Trophoblast cell (in vitro differentiated cells and primary cell): ENCODE measurements at regions not wholly inside any gene's neighbourhood (a gene's known extent, or its start where the extent isn't known, plus 50 kb on each side); places are given as distances from the start of the nearest gene placed in this dataset.

ENCODE experiments used
- DNase-seq, 2 donors: peaks; one replicate each; pipeline ENCODE4 v3.0.0-alpha.2; 2016
- H2AFZ ChIP-seq: 2 replicates; pipeline ENCODE4 v1.6.1; 2013; ENCODE audit warnings: low read length, moderate library complexity, mild to moderate bottlenecking; ENCODE audit not compliant: insufficient read depth, poor library complexity
- H2AK5ac ChIP-seq: 2 replicates; pipeline ENCODE4 v1.6.1; 2013; ENCODE audit warnings: mild to moderate bottlenecking, low read length
- H2BK120ac ChIP-seq: 2 replicates; pipeline ENCODE4 v1.6.1; 2013; ENCODE audit warnings: low read length, mild to moderate bottlenecking, moderate library complexity; ENCODE audit not compliant: insufficient read depth, poor library complexity
- H2BK12ac ChIP-seq: 2 replicates; pipeline ENCODE4 v1.6.1; 2013; ENCODE audit warnings: mild to moderate bottlenecking, low read length, moderate library complexity
- H2BK5ac ChIP-seq: 2 replicates; pipeline ENCODE4 v1.6.1; 2013; ENCODE audit warnings: low read length, low read depth, moderate library complexity, mild to moderate bottlenecking; ENCODE audit not compliant: poor library complexity
- H3K14ac ChIP-seq: 2 replicates; pipeline ENCODE4 v1.6.1; 2013; ENCODE audit warnings: mild to moderate bottlenecking, low read length
- H3K18ac ChIP-seq: 2 replicates; pipeline ENCODE4 v1.6.1; 2013; ENCODE audit warnings: mild to moderate bottlenecking, low read length
- H3K23ac ChIP-seq: 2 replicates; pipeline ENCODE4 v1.6.1; 2013; ENCODE audit warnings: low read length
- H3K27ac ChIP-seq: 2 replicates; pipeline ENCODE4 v1.5.1; 2013; ENCODE audit warnings: low read depth, mild to moderate bottlenecking, inconsistent platforms, low read length, moderate library complexity
- H3K27me3 ChIP-seq: 2 replicates; pipeline ENCODE4 v1.6.1; 2013; ENCODE audit warnings: inconsistent platforms, mild to moderate bottlenecking, low read length, moderate library complexity; ENCODE audit not compliant: insufficient read depth
- H3K36me3 ChIP-seq, 2 experiments: 1 replicate in 1 of 2; 2 replicates in 1 of 2; pipeline ENCODE4 v1.6.1; 2013; ENCODE audit warnings: low read length in 2 of 2, mild to moderate bottlenecking in 2 of 2, moderate library complexity in 1 of 2; ENCODE audit not compliant: insufficient read depth in 2 of 2, control insufficient read depth in 1 of 2
- H3K4ac ChIP-seq: 2 replicates; pipeline ENCODE4 v1.6.1; 2013; ENCODE audit warnings: low read depth, mild to moderate bottlenecking, low read length, moderate library complexity
- H3K4me1 ChIP-seq, 2 experiments: 1 replicate in 1 of 2; 2 replicates in 1 of 2; pipeline ENCODE4 v1.6.1; 2013; ENCODE audit warnings: low read length in 2 of 2, mild to moderate bottlenecking in 2 of 2, moderate library complexity in 1 of 2; ENCODE audit not compliant: insufficient read depth in 2 of 2, control insufficient read depth in 1 of 2
- H3K4me2 ChIP-seq: 2 replicates; pipeline ENCODE4 v1.6.1; 2013; ENCODE audit warnings: inconsistent platforms, mild to moderate bottlenecking, low read length, moderate library complexity
- H3K4me3 ChIP-seq: 2 replicates; pipeline ENCODE4 v1.5.1; 2013; ENCODE audit warnings: mild to moderate bottlenecking, low read depth, low read length, inconsistent platforms
- H3K79me1 ChIP-seq: one replicate; pipeline ENCODE4 v1.6.1; 2013; ENCODE audit warnings: low read length
- H3K79me2 ChIP-seq: 2 replicates; pipeline ENCODE4 v1.6.1; 2013; ENCODE audit warnings: low read length, mild to moderate bottlenecking; ENCODE audit not compliant: control insufficient read depth, insufficient read depth, poor library complexity
- H3K9ac ChIP-seq: 2 replicates; pipeline ENCODE4 v1.6.1; 2013; ENCODE audit warnings: mild to moderate bottlenecking, low read length
- H3K9me3 ChIP-seq: 2 replicates; pipeline ENCODE4 v1.6.1; 2013; ENCODE audit warnings: low read depth, mild to moderate bottlenecking, control low read depth, inconsistent platforms, low read length; ENCODE audit not compliant: insufficient read depth
- H4K12ac ChIP-seq: 2 replicates; pipeline ENCODE4 v1.6.1; 2013; ENCODE audit warnings: low read depth, mild to moderate bottlenecking, low read length, moderate library complexity
- H4K8ac ChIP-seq: 2 replicates; pipeline ENCODE4 v1.6.1; 2013; ENCODE audit warnings: low read depth, mild to moderate bottlenecking, low read length, moderate library complexity
- H4K91ac ChIP-seq: one replicate; pipeline ENCODE4 v1.6.1; 2013; ENCODE audit warnings: low read depth, mild to moderate bottlenecking, low read length, moderate library complexity
- WGBS: extraction: QIAGEN DNeasy Blood & Tissue Kit; methylation state at CpG from one replicate; pipeline ENCODE4 v1.1.7; 2013; ENCODE audit warnings: missing lambda C conversion rate; ENCODE audit not compliant: insufficient read length, insufficient coverage; ENCODE audit errors: extremely low coverage; 5-methylcytosine and 5-hydroxymethylcytosine counted together

GRCh38 chr3:87359025-87359424, 82.6 kb upstream of the POU1F1 start:
- H4K8ac ChIP-seq = no peak overlapping the region
- H2AFZ ChIP-seq = no peak overlapping the region
- no peak overlapping the region for H2BK120ac ChIP-seq
- no peaks in the 10 kb centered on the region for H3K36me3 ChIP-seq
- H4K12ac ChIP-seq = no peak overlapping the region
- no peak overlapping the region for H2BK12ac ChIP-seq
- H3K27ac ChIP-seq = no peak overlapping the region
- H3K79me2 ChIP-seq = no peaks in the 10 kb centered on the region
- no peaks in the 10 kb centered on the region for H3K27me3 ChIP-seq
- no peak overlapping the region for H2AK5ac ChIP-seq
- no peak for DNase-seq
- no peak overlapping the region for H3K9ac ChIP-seq
- no peak overlapping the region for H3K14ac ChIP-seq
- no peak overlapping the region for H3K4me3 ChIP-seq
- no peak overlapping the region for H3K4ac ChIP-seq
- H3K9me3 ChIP-seq = no peaks in the 10 kb centered on the region
- peaks cover 0 to 4% of the 10 kb centered on the region in 2 experiments for H3K4me1 ChIP-seq
- H3K4me2 ChIP-seq = no peak overlapping the region
- no peak overlapping the region for H2BK5ac ChIP-seq
- H3K23ac ChIP-seq = no peak overlapping the region
- H4K91ac ChIP-seq = no peak overlapping the region
- no peak overlapping the region for H3K18ac ChIP-seq
- no CpG with 5 or more reads among the region's 4 CpGs for WGBS
- H3K79me1 ChIP-seq = no peaks in the 10 kb centered on the region

DNA sequence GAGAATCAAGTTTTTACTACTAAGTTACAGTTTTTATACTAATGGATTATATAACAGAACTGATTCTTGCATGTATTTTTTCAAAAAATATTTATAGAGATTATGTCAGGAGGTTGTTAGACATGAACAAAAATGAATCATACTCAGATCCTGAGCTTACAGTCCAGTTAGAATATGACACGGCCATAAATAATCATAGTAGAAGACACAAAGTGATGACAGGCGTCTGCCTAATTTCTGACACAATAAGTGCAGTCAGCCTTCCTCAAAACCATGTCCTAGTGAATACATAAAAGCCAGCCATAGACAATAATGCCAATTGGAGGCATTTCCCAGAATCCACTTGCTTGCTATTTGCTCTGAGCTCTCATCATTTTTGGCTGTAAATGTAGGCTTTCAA, 81.7 kb upstream of the POU1F1 start:
- no CpG with 5 or more reads among the region's 2 CpGs for WGBS
- Histone ChIP-seq H2BK120ac (no peak overlapping the region), H3K23ac (no peak overlapping the region)

GRCh38 chr3:87354398-87354797, 78.0 kb upstream of the POU1F1 start:
- no peak overlapping the region for H3K18ac ChIP-seq
- H3K14ac ChIP-seq = no peak overlapping the region
- H3K27ac ChIP-seq = no peak overlapping the region
- H3K9me3 ChIP-seq = no peaks in the 10 kb centered on the region
- H3K79me2 ChIP-seq = no peaks in the 10 kb centered on the region
- H3K4me3 ChIP-seq = no peak overlapping the region
- H3K4me2 ChIP-seq = no peak overlapping the region
- H2BK120ac ChIP-seq = no peak overlapping the region
- H3K36me3 ChIP-seq = no peaks in the 10 kb centered on the region
- no peak overlapping the region for H4K12ac ChIP-seq
- H3K4me1 ChIP-seq = no peaks in the 10 kb centered on the region
- no peak overlapping the region for H3K9ac ChIP-seq
- no peak overlapping the region for H2AFZ ChIP-seq
- H2AK5ac ChIP-seq = no peak overlapping the region
- no peak overlapping the region for H4K91ac ChIP-seq
- H2BK5ac ChIP-seq = no peak overlapping the region
- H3K27me3 ChIP-seq = no peaks in the 10 kb centered on the region
- no peak overlapping the region for H2BK12ac ChIP-seq
- no peak overlapping the region for H3K23ac ChIP-seq
- H3K4ac ChIP-seq = no peak overlapping the region
- H4K8ac ChIP-seq = no peak overlapping the region
- H3K79me1 ChIP-seq = no peaks in the 10 kb centered on the region
- no peak for DNase-seq

More for the DNA sequence above, 81.7 kb upstream of the POU1F1 start:
- H4K8ac ChIP-seq = no peak overlapping the region
- H3K79me2 ChIP-seq = no peaks in the 10 kb centered on the region
- no peak overlapping the region for H2BK12ac ChIP-seq
- no peak overlapping the region for H2AK5ac ChIP-seq
- H3K14ac ChIP-seq = no peak overlapping the region
- peaks cover 0 to 4% of the 10 kb centered on the region in 2 experiments for H3K4me1 ChIP-seq
- H3K4me3 ChIP-seq = no peak overlapping the region
- H3K27me3 ChIP-seq = no peaks in the 10 kb centered on the region
- H3K9ac ChIP-seq = no peak overlapping the region
- H2BK5ac ChIP-seq = no peak overlapping the region
- no peaks in the 10 kb centered on the region for H3K79me1 ChIP-seq
- H3K36me3 ChIP-seq = no peaks in the 10 kb centered on the region
- no peak overlapping the region for H3K27ac ChIP-seq
- H2AFZ ChIP-seq = no peak overlapping the region
- no peak for DNase-seq
- H3K9me3 ChIP-seq = no peaks in the 10 kb centered on the region
- H4K91ac ChIP-seq = no peak overlapping the region
- H3K4me2 ChIP-seq = no peak overlapping the region
- no peak overlapping the region for H3K18ac ChIP-seq
- H4K12ac ChIP-seq = no peak overlapping the region
- H3K4ac ChIP-seq = no peak overlapping the region

DNA sequence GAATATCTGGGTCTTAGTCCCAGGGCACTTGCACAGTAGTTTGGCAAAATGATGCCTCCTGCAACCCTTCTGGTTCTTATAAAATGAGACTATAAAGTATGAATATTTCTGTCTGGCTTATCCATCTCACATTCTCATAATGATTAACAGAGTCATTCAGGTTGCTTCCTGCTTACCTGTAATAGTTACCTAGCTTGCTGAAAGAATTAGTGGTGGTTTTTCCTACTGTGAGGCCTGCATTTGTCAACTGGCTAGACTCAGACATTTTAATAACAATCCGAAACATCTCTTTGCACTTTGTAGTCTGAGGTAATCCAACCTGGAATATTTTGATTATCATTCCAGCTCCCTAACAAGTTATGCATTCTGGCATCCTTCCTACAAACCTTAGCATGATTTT, 75.6 kb upstream of the POU1F1 start:
- Histone ChIP-seq H2AFZ (no peak overlapping the region), H3K4me2 (no peak overlapping the region), H2BK5ac (no peak overlapping the region), H4K8ac (no peak overlapping the region), H3K36me3 (no peaks in the 10 kb centered on the region), H3K4me3 (no peak overlapping the region), H3K9ac (no peak overlapping the region), H3K14ac (no peak overlapping the region), H2BK12ac (no peak overlapping the region), H3K79me1 (no peaks in the 10 kb centered on the region), H3K9me3 (no peaks in the 10 kb centered on the region), H3K4me1 (no peaks in the 10 kb centered on the region), H2AK5ac (no peak overlapping the region), H3K27ac (no peak overlapping the region), H4K12ac (no peak overlapping the region), H3K79me2 (no peaks in the 10 kb centered on the region), H4K91ac (no peak overlapping the region), H3K18ac (no peak overlapping the region), H3K23ac (no peak overlapping the region), H2BK120ac (no peak overlapping the region), H3K4ac (no peak overlapping the region), H3K27me3 (no peaks in the 10 kb centered on the region)
- DNase-seq = no peak
- WGBS = no CpG with 5 or more reads among the region's 1 CpG
